ENCODE measurements at regions not wholly inside any gene's neighbourhood (a gene's known extent, or its start where the extent isn't known, plus 50 kb on each side); places are given as distances from the start of the nearest gene placed in this dataset.
"Not testable (repeated sequence)": the region's sequence is repeated elsewhere in the genome, so short reads cannot be mapped to it uniquely, and the experiment has no call there.

- DNase-seq: no peak
Observed at GRCh38 chr5:72649449-72649848, 142.2 kb upstream of the ZNF366 start.

GRCh38 chr5:72648480-72648879 lies 141.3 kb upstream of the ZNF366 start:
- DNase-seq: no peak

GRCh38 chr5:72647806-72648205 lies 140.6 kb upstream of the ZNF366 start:
- DNase-seq: no peak

GRCh38 chr5:72646246-72646866 lies 139.1 kb upstream of the ZNF366 start:
- no peak for DNase-seq

- DNase-seq: no peak
Observed at GRCh38 chr5:72645064-72645846, 138.0 kb upstream of the ZNF366 start.

- no peak for DNase-seq
Observed at GRCh38 chr5:72644296-72644695, 137.1 kb upstream of the ZNF366 start.

- no peak for DNase-seq
Observed at GRCh38 chr5:72641164-72641563, 134.0 kb upstream of the ZNF366 start.

GRCh38 chr5:72637058-72637457 lies 129.8 kb upstream of the ZNF366 start:
- DNase-seq: no peak

GRCh38 chr5:72636565-72636964 lies 129.4 kb upstream of the ZNF366 start:
- not testable (repeated sequence) for DNase-seq

- no peak for DNase-seq
Observed at GRCh38 chr5:72634444-72634843, 127.2 kb upstream of the ZNF366 start.

- no peak for DNase-seq
Observed at GRCh38 chr5:72633649-72634048, 126.4 kb upstream of the ZNF366 start.

GRCh38 chr5:72633041-72633445 lies 125.8 kb upstream of the ZNF366 start:
- no peak for DNase-seq

GRCh38 chr5:72630721-72631120 lies 123.5 kb upstream of the ZNF366 start:
- no peak for DNase-seq

GRCh38 chr5:72630081-72630480 lies 122.9 kb upstream of the ZNF366 start:
- no peak for DNase-seq

GRCh38 chr5:72628771-72629371 lies 121.7 kb upstream of the ZNF366 start:
- DNase-seq: no peak

- DNase-seq: no peak
Observed at GRCh38 chr5:72625332-72625731, 118.1 kb upstream of the ZNF366 start.

GRCh38 chr5:72624641-72625236 lies 117.5 kb upstream of the ZNF366 start:
- no peak for DNase-seq

GRCh38 chr5:72623936-72624335 lies 116.7 kb upstream of the ZNF366 start:
- DNase-seq: no peak

GRCh38 chr5:72623323-72623722 lies 116.1 kb upstream of the ZNF366 start:
- no peak for DNase-seq

- no peak for DNase-seq
Observed at GRCh38 chr5:72622170-72622760, 115.1 kb upstream of the ZNF366 start.

- DNase-seq: no peak
Observed at GRCh38 chr5:72621576-72621975, 114.4 kb upstream of the ZNF366 start.

- DNase-seq: no peak
Observed at GRCh38 chr5:72619677-72620076, 112.5 kb upstream of the ZNF366 start.

- no peak for DNase-seq
Observed at GRCh38 chr5:72619251-72619650, 112.0 kb upstream of the ZNF366 start.

Data from retina (tissue), 1 donor.